Activated effector memory CD4-positive, alpha-beta T cell treated with Interleukin-2 at 50 U/mL for 16 hours (primary cell): ENCODE measurements at regions not wholly inside any gene's neighbourhood (a gene's known extent, or its start where the extent isn't known, plus 50 kb on each side); places are given as distances from the start of the nearest gene placed in this dataset.
"Not testable (repeated sequence)": the region's sequence is repeated elsewhere in the genome, so short reads cannot be mapped to it uniquely, and the experiment has no call there.

Source experiments
- DNase-seq: peaks from one replicate; pipeline ENCODE4 v3.0.0-alpha.2; 2020

DNA sequence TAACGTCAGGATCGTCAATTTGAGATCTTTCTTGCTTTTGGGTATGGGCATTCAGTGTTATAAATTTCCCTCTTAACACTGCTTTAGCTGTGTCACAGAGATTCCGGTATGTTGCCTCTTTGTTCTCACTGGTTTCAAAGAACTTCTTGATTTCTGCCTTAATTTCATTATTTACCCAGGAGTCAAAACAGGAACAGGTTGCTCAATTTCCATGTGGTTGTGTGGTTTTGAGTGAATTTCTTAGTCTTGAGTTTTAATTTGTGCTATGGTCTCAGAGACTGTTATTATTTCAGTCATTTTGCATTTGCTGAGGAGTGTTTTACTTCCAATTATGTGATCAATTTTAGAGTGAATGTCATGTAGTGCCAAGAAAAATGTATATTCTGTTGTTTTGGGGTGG is 153.1 kb downstream of the PCDH17 start:
- DNase-seq, result no peak

DNA sequence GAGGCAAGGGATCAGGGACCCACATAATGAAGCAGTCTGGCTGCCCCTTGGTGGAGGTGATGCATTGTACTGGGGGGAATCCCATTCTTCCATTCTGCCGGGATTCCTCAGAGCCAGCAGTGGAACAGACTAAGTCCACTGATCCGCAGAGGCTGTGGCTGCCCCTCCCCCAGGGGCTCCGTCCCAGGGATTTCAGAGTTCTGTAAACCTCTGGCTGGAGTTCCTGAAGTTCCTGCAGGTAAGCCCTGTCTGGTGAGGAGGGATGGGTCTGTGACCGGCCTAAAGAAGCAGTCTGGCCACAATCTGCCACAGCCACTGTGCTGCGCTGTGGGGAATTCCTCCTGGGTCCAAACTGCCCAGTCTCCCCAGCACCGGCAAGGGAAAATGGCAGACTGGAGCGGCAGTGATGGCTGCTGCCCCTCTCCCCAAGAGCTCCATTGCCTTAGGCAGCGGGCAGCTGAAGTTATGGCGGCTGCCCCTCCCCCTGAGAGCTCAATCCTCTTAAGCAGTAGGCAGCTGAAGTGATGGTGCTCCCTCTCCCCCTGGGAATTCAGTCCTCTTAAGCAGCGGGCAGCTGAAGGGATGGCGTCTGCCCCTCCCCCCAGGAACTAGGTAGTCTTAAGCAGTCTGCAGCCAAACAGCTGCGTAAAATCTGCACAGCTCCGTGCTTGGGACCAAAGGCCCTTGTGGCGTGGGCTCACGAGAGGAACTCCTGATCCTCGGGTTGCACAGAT is 155.7 kb downstream of the PCDH17 start:
- DNase-seq, result no peak

DNA sequence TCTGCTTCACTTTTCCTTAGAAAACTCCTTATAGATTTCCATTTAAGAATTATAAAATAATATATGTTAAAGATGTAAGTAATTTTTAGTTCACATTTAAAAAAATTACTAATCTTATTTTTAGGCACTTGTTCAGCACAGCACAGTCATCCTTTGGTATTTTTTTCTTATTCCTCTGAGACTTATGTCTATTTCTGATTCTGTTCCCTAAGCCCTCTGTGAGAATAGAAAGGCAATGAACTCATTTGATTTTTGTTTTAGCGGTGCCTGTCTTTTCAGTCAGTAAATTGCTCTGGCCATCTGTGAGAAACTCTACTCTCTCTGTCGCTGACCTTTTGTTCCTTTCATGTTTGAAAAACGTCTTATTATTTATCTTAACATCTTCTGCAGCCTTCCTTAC is 168.1 kb downstream of the PCDH17 start:
- no peak for DNase-seq

DNA sequence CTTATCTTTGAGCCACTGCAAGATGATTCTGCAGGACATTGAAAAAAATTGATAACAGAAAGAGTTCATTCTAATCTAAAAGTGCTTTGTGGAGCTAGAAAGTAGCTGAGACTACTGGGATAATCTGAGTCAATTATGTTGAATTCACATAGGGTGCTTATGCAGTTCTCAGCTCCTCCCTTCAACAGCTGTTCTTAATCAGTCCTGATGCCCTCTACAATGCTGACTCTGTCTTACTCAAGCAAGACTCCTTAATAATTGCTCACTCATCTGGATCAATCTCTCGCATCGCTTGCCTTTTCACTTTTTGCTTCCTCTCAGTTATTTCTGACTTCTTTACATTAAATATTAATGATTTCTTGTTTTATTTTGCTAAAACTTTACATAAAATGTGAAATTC is 182.1 kb downstream of the PCDH17 start:
- DNase-seq, result no peak

DNA sequence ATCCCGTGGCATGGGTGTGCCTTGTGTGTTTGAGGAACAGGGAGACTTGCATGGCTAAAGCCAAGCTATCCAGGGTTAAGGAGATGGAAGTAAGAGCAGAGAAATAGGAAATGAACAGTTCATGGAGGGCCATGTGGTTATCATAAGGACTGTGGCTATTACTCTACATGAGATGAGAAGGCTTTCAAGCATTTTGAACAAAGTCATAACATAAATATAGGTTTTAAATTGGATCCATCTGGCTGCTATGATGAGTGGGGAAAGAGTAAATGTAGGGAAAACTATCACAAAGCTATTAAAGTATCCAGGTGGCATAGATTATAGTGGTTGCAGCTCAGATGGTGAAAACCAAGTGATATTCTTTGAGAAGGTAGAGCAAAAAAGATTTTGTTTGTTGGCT is 184.1 kb downstream of the PCDH17 start:
- no peak for DNase-seq

DNA sequence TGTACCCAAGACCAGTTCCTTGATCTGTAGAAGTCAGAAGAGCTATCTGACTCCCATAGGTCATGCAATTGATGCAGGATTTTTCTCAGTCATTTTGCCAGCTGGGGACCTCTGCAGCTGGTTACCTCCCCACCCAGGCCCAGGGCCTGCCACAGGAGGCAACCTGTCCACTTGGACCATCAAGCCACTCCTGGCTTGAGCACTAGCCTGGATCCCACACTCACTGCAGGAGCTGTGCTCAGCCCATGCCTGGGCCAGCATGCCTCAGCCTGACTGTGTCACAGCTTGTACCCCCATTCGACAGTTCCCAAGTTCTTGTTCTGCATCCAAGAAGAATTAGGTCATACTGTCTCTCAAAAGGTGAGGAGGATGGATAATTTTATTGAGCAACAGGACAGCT is 189.4 kb downstream of the PCDH17 start:
- DNase-seq, result no peak

DNA sequence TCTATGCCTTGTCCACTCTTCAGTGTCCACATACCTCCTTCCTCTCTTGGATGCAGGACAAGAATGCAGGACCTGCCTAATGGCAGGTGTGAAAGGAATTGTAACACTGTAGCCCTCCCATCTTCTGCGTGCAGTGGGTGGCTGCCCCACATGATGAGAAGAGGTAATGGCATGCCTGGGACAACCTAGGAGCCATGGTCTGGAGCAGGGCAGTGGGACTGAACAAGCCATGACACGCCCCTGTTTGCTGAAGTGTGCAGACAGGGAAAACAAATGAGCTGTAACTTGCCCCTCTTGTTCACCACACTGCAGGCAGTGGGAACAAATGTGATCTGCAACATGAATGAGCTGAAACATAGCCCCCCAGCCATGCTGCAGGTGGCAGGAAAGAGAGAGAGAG is 192.2 kb downstream of the PCDH17 start:
- DNase-seq, result no peak

DNA sequence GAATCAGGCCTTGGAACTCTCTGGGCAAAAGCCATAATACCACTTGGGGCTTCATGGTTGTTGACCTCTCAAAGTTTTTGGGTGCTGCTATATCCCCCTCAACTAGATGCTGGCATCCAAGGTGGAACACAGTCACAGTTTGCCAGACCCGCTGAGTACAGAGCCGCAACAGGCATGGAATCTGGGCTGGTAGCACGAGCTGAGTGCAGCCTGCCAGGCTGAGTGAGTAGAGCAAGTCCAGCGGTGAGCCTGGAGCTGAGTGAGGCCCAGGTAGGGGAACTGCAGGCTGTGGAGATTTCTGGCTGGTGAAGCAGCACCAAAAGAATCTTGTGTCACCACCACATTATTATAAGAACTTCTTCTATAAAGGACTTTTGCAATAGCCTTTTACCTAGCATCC is 192.6 kb downstream of the PCDH17 start:
- DNase-seq, result no peak

DNA sequence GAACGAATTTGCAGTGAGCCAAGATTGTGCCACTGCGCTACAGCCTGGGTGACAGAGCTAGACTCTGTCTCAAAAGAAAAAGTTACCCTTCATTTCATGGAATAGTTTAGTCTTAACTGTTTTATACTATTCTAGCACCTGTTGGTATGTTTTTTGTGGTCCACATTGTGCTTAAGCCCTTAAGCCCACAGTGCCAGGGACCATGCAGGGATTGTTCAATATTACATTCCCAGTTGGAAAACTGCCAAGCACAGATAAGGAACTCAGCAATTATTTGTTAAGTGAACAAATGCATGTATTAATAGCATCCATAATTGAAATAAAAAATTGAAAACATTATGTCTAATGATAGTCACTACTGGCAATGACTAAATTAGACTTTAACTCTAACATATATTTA is 193.5 kb downstream of the PCDH17 start:
- no peak for DNase-seq

DNA sequence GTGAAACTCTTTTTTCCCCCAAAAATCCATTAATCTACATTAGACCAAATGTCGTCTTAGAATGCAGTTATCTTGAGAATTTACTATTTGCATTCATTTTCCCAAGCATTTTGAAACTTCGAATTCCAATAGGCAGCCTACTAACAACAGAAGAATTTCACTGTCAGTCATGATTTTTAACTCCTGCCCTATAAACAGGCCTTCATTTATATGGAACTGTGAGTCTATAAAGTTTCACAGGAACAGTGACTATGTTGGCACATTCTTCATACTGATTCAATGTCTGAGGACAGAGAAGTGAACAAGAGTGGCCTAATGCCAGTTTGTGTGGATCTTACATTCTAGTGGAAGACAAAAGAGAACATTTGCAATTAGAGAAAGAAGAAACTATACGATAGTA is 198.0 kb downstream of the PCDH17 start:
- DNase-seq, result no peak

DNA sequence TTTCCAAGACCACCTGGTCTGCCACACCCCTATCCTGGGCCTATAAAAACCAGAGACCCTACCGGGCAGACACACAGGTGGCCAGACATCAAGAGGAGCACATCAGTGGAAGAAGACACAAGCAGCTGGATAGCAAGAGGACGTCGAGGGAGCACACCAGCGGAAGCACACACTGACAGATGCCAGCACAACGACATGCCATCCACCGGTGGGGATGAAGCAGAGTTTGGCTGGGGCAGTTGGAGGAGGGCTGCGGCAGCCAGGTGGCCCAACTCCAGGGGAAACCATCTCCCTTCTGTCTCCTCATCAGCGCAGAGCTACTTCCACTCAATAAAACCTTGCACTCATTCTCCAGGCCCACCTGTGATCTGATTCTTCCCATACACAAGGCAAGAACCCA is 200.6 kb downstream of the PCDH17 start:
- DNase-seq, result no peak

DNA sequence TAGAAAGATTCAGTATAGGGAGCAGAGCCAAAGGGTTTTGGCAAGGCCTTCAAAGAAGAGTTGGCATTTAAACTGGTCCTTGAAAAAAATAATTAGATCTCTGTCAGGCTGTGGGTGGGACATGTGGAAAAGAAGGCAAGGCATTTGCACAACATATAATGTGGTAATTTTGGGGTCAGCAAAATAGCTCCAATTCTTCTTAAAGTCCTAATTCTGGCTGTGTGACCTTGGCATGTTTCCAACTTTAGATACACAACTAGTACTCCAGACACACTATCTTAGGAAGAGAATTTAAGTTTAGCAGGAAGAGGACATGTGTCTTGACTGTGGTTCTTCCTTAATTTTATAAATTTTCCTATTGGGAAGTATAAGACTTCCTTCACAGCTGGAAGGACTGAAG is 206.3 kb downstream of the PCDH17 start:
- no peak for DNase-seq

DNA sequence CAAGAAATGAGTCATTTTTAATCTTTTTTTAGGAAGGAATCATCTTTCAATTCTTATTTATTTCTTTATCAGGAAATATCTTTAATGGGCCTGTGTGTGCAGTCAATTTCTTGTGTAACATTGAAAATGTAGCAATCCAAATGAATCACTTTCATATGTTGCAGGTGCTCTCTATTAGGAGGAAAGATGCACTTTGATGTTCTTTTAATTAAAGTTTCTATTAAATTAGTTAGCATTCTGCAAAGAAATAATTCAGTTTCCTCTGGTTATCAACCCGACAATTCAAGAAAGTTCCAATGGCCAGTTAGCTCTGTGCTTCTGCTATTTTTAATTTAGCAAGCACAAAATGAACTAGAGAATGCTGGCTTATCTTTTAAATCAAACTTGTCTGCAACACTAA is 212.0 kb downstream of the PCDH17 start:
- no peak for DNase-seq

DNA sequence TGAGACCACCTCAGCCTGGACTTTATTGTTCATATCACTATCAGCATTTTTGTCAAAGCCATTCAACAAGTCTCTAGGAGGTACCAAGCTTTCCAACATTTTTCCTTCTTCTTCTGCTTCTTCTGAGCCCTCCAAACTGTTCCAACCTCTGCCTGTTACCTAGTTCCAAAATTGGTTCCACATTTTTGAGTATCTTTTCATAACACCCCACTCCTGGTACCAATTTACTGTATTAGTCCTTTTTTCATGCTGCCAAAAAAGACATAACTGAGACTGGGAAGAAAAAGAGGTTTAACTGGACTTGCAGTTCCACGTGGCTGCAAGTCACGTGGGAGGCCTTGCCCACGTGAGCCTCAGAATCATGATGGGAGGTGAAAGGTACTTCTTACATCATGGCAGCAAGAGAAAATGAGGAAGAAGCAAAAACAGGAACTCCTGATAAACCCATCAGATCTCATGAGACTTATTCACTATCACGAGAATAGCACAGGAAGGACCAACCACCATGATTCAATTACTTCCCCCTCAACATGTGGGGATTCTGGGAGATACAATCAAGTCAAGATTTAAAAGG is 215.1 kb downstream of the PCDH17 start:
- no peak for DNase-seq

DNA sequence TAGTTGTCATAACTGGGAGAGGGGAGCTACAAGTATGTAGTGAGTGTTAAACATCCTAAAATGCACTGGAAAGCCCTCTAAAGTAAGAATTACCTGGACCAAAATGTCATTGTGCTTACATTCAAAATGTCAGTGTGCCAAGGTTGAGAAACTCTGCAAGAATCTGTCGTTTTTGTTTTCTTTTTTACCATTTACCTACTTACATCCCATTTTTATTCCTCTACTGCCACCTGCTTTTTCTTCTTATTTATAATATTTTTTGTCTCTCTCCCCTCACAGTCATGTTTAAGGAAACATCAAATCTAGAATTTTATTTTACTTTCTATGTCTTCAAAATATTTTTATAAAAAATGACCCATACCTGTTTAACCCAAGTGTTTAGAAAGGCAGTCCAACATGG is 226.4 kb downstream of the PCDH17 start:
- no peak for DNase-seq

DNA sequence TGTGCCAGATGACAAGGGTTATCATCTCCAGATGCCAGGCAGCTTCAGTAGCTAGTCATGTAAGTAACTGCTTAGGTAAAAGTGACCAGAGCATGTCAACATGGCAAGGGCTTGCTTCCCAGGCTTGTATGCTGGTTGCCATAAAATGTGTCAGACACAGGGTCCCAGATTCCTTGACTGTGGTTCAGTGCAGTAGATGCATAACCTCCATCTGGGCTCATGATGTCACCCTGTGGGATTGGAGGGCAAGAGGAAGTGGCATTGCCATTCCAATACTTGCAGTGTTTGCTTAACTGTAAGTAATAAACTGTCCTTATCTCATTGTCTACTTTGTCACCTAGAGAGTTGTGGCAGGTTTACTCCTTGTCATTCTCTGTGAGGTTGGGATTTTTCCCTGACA is 226.8 kb downstream of the PCDH17 start:
- DNase-seq, result no peak

DNA sequence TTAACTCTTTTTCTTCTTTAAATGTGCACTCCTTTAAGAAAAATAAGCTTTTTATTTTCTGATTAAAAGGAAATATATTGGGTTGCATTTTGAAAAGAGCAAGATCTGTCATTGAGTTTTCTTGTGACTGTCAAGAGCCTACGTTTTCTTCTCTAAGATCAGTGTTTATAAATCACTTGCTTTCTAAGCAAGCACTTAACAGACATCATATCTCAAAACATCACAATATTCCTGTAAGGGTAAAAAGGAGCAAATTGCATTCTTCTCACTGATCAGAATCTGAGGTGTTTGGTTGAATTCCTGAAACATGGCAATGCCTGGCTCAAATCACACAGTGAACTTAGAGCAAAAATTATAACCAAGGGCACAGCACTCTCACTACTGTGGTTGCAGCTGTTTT is 231.3 kb downstream of the PCDH17 start:
- no peak for DNase-seq

DNA sequence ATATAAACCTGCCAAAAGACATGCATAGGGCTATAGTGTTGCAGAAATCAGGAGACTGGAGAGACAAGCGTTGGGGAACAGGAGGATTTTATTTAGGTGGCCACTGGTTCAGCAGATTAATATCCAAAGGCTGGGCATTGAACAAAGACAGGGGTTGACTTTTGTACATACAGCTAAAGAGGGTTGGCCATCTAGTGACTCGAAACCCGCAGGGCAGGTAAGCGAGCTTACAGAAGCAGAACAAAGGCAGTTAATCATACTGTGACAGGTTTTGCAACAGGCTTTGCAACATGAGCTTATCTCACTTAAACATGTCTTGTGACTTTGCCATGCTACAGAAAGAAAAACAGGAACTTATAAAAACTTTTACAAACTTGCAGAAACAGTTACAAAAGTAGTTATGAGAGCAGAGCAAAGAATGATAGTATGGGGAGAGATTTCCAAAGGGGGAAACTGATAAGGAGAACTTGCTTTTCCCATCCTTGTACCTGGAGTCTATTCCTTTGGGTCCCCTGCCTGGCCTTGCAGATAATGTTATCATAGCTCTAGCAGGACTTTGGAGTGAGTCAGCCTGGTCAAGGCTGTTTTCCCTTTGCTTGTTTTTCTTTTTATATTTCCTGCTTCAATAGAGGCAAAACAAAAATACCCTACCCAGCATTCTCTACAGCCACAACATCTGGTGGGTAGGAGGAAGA is 234.2 kb downstream of the PCDH17 start:
- no peak for DNase-seq

DNA sequence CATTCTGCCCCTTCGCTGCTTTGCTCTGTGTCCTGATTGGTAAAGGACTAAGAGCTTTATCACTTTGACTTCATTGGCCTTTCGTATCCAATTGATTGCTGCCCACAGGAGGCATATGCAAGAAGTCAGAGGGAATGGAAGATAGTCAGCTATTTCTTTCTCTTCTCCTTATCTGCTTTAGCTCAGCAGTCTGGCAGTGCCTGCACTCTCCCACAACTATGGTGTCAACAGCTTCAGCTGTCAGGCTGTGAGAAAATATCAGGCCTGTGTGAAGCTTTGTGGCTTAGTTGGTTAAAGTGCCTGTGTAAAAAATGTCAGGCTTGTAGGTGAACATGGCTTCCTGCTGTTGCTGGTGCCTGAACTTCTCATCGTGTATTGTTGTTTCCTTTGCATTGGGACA is 243.0 kb downstream of the PCDH17 start:
- DNase-seq, result no peak

DNA sequence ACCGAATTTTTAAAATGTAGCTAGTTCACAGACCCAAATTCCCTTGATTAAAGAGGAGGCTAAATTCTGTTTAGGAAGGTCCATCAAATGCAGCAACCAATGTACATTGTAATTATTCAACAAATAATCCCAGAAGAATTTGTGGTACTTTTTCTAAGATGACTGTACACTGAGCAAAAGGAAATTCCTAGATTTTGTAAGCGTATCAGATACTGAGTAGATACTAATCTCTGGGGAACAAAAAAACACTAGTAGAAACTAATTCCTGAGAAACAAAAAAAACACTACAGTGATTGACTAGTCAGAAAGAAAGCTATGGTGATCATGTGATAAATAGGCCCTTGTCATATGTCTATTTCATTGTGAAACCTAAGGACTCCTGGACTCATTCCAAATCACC is 246.1 kb downstream of the PCDH17 start:
- no peak for DNase-seq

DNA sequence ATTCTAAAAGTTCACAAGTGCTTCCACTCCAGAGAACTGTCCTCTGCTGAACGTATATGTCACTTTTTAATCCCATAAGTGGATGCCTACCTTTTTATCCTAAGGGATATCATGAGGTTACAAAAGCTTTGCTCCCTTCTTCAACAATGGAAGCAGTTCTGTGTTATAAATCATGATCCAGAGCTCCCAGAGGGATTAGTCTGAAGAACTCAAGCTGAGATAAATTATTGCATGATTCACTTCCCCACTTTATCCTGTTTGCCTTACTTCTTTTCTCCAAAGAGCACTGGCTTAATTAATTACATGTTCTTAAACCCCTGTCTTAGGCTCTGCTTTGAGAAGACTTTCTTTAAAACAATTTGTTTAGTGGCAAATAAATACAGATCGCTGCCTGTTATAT is 246.7 kb downstream of the PCDH17 start:
- no peak for DNase-seq

DNA sequence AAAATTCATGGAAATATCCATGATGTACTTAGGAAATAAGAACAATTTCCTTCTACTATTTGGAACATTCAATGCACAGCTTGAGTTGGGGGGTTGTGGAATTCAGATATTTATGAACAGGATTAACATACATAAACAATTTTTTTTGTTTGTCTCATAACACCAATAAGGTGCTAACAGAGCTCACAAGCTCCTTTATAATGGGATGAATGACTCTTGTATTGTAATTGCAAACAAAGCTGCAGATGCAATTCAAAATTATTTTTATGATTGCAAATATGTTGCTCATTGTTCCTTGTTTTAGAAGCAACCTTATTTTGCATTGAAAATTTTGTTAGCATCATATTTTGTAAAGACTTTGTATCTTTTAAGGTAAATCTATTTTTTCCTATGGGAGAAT is 265.7 kb downstream of the PCDH17 start:
- DNase-seq, result no peak

DNA sequence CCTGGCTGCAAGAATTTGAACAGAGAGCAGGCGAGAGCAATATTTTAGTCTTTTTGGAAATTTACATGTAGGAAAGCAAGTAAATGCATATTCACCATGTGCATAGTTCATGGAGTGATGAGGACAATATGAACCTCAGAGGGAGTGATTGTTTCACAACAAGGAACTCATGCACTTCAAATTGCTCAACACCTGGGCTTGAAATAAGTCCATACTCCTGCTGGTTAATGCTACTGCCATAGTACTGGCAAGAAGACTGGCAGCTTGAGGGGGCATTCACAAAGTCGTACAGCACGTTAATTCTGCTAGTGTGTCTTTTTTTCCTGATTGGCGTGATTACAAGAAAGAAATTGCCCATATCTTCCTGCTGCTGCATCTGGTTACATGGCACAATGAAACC is 267.6 kb downstream of the PCDH17 start:
- DNase-seq, result no peak

DNA sequence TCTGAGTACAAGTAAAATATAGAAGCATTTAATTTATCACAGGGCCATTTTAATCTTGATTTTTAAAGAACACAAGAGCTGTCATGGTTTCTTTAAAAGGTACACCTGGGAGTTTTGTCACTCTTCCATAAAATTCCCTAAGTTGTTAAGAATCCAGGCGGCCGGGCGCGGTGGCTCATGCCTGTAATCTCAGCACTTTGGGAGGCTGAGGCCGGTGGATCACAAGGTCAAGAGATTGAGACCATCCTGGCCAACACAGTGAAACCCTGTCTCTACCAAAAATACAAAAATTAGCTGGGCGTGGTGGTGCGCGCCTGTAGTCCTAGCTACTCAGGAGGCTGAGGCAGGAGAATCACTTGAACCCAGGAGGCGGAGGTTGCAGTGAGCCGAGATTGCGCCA is 278.3 kb downstream of the PCDH17 start:
- DNase-seq, result not testable (repeated sequence)

DNA sequence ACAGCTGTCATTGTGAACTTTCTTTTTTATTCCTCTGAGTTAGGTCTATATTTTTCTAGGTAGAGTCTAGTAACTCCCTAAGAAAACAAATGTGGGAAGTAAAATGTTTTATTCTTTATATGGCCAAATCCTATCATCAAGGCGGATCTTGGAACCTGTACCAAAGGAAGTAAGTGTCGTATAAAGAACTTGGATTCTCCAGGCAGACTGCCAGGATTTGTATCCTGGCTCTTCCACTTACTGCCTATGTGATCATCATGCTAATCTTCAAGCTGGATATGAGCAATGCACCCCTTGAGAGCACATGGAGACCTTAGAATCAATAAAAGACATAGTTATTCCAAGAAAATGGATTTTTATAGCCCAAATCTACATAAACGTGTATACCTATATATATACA is 286.5 kb downstream of the PCDH17 start:
- DNase-seq, result no peak
